Naive thymus-derived CD4-positive, alpha-beta T cell (primary cell): ENCODE measurements at regions not wholly inside any gene's neighbourhood (a gene's known extent, or its start where the extent isn't known, plus 50 kb on each side); places are given as distances from the start of the nearest gene placed in this dataset.
A peak's percentile ranks its signal among the peaks of the same experiment; 100 is the strongest.

ENCODE experiments used
- ATAC-seq: fragments of 150-1000 bp; cut with Tn5 transposase; 2 replicates; pipeline ENCODE4 v1.10.0; 2021; ENCODE audit warnings: mild to moderate bottlenecking, moderate library complexity
- CTCF ChIA-PET: fragments of 350-600 bp; sonication (Branson Sonifier 250); formaldehyde crosslinking; loops from one replicate; lab custom pipeline; 2021; ENCODE audit warnings: antibody characterized with exemption; lab: Charles Lee
- POLR2A ChIA-PET: fragments of 350-600 bp; sonication (Branson Sonifier 250); formaldehyde crosslinking; loops from one replicate; lab custom pipeline; 2021; ENCODE audit warnings: antibody characterized with exemption, inconsistent platforms; lab: Charles Lee
- DNase-seq, 9 donors: peaks; one replicate each; pipeline versions ENCODE4 v3.0.0 to v3.0.0-alpha.2; 2020 to 2022; ENCODE audit warnings: mixed read lengths in 1 of 9
- H3K27ac ChIP-seq: one replicate; pipeline ENCODE4 v1.7.0; 2013; ENCODE audit warnings: mild to moderate bottlenecking, low read depth, low read length, moderate library complexity
- H3K27me3 ChIP-seq, 2 donors: one replicate each; pipeline ENCODE4 v1.7.0; 2013; ENCODE audit warnings: low read length in 2 of 2, mild to moderate bottlenecking in 2 of 2, moderate library complexity in 2 of 2; ENCODE audit not compliant: control insufficient read depth in 2 of 2, insufficient read depth in 2 of 2
- H3K36me3 ChIP-seq, 3 experiments: 1 replicate in 2 of 3; 2 replicates in 1 of 3; pipeline ENCODE4 v1.7.0; 2013; ENCODE audit warnings: low read length in 3 of 3, mild to moderate bottlenecking in 3 of 3, moderate library complexity in 1 of 3; ENCODE audit not compliant: insufficient read depth in 3 of 3, control insufficient read depth in 2 of 3
- H3K4me1 ChIP-seq, 2 donors: one replicate each; pipeline ENCODE4 v1.7.0; 2013; ENCODE audit warnings: low read length in 2 of 2, mild to moderate bottlenecking in 2 of 2, moderate library complexity in 1 of 2; ENCODE audit not compliant: control insufficient read depth in 2 of 2, insufficient read depth in 2 of 2
- H3K4me3 ChIP-seq: 2 replicates; pipeline ENCODE4 v1.7.0; 2013; ENCODE audit warnings: mild to moderate bottlenecking, low read length
- H3K9me3 ChIP-seq, 3 experiments: 1 replicate in 2 of 3; 2 replicates in 1 of 3; pipeline ENCODE4 v1.7.0; 2013; ENCODE audit warnings: low read length in 3 of 3; ENCODE audit not compliant: control insufficient read depth in 2 of 3
- H3K27ac Mint-ChIP-seq, 9 donors: one replicate each; pipeline ENCODE4 v1.8.0; 2020 to 2022; ENCODE audit warnings: mixed read lengths in 9 of 9, mild to moderate bottlenecking in 8 of 9, moderate library complexity in 5 of 9, inconsistent platforms in 2 of 9
- H3K27me3 Mint-ChIP-seq, 5 donors: one replicate each; pipeline ENCODE4 v1.8.0; 2021 to 2022; ENCODE audit warnings: mixed read lengths in 5 of 5, mild to moderate bottlenecking in 1 of 5
- H3K36me3 Mint-ChIP-seq, 5 donors: one replicate each; pipeline ENCODE4 v1.8.0; 2020 to 2022; ENCODE audit warnings: mixed read lengths in 5 of 5, mild to moderate bottlenecking in 3 of 5, inconsistent platforms in 1 of 5
- H3K4me1 Mint-ChIP-seq, 7 donors: one replicate each; pipeline ENCODE4 v1.8.0; 2020 to 2022; ENCODE audit warnings: mixed read lengths in 7 of 7, mild to moderate bottlenecking in 3 of 7, inconsistent platforms in 1 of 7
- H3K4me3 Mint-ChIP-seq, 10 donors: one replicate each; pipeline ENCODE4 v1.8.0; 2020 to 2022; ENCODE audit warnings: mild to moderate bottlenecking in 10 of 10, mixed read lengths in 10 of 10, moderate library complexity in 6 of 10, inconsistent platforms in 2 of 10
- H3K9me3 Mint-ChIP-seq, 11 donors: one replicate each; pipeline ENCODE4 v1.8.0; 2020 to 2022; ENCODE audit warnings: mixed read lengths in 11 of 11, mild to moderate bottlenecking in 4 of 11, inconsistent platforms in 1 of 11, moderate library complexity in 1 of 11
- intact Hi-C, 2 donors: fragments of 100-400 bp; cut with micrococcal nuclease; formaldehyde crosslinking; loops; one replicate each; pipeline ENCODE4 v1.15.1; 2023

- ATAC-seq: peak; percentile 24
- Histone ChIP-seq H3K4me3 (peak overlapping the region; percentile 37), H3K27ac (no peak overlapping the region), H3K27me3 (no peaks in the 10 kb centered on the region), H3K9me3 (no peaks in the 10 kb centered on the region), H3K4me1 (peaks cover 8% of the 10 kb centered on the region in 2 donors), H3K36me3 (no peaks in the 10 kb centered on the region)
- H3K9me3 Mint-ChIP-seq: peaks cover 0 to 2% (median 0%) of the 10 kb centered on the region in 11 donors
- H3K4me3 Mint-ChIP-seq: peak overlapping the region in 6 of 10 donors; percentile 3 to 58 (median 37)
- POLR2A ChIA-PET: no interaction called here
- no peaks in the 10 kb centered on the region for H3K36me3 Mint-ChIP-seq
- CTCF ChIA-PET: no interaction called here
- peaks cover 6 to 20% (median 16%) of the 10 kb centered on the region in 5 donors for H3K27me3 Mint-ChIP-seq
- intact Hi-C loops: no loop called here
- no peak for DNase-seq
- peak overlapping the region in 4 of 9 donors; percentile 15 to 53 (median 16) for H3K27ac Mint-ChIP-seq
- H3K4me1 Mint-ChIP-seq: peaks cover 7 to 19% (median 14%) of the 10 kb centered on the region in 7 donors
Measured at GRCh38 chr10:3554121-3554522, 230.9 kb downstream of the KLF6 start.

GRCh38 chr10:3552281-3552680, 232.7 kb downstream of the KLF6 start:
- Mint-ChIP-seq H3K4me3 (no peak overlapping the region), H3K27me3 (peaks cover 0 to 22% (median 11%) of the 10 kb centered on the region in 5 donors), H3K9me3 (peaks cover 0 to 11% (median 4%) of the 10 kb centered on the region in 11 donors), H3K36me3 (peaks cover 0 to 3% (median 0%) of the 10 kb centered on the region in 5 donors), H3K27ac (no peak overlapping the region), H3K4me1 (peaks cover 7 to 19% (median 14%) of the 10 kb centered on the region in 7 donors)
- H3K27ac ChIP-seq: no peak overlapping the region
- ChIA-PET POLR2A (no interaction called here), CTCF (no interaction called here)
- no peak overlapping the region for H3K4me3 ChIP-seq
- no peaks in the 10 kb centered on the region for H3K9me3 ChIP-seq
- no peaks in the 10 kb centered on the region for H3K27me3 ChIP-seq
- peaks cover 8% of the 10 kb centered on the region in 2 donors for H3K4me1 ChIP-seq
- intact Hi-C loops: no loop called here
- DNase-seq (no peak), ATAC-seq (no peak)
- no peaks in the 10 kb centered on the region for H3K36me3 ChIP-seq

GRCh38 chr10:3551761-3552160, 233.2 kb downstream of the KLF6 start:
- Mint-ChIP-seq H3K4me3 (no peak overlapping the region), H3K36me3 (peaks cover 0 to 3% (median 0%) of the 10 kb centered on the region in 5 donors), H3K27ac (no peak overlapping the region), H3K4me1 (peaks cover 7 to 19% (median 14%) of the 10 kb centered on the region in 7 donors), H3K27me3 (peaks cover 0 to 22% (median 10%) of the 10 kb centered on the region in 5 donors), H3K9me3 (peaks cover 0 to 12% (median 5%) of the 10 kb centered on the region in 11 donors)
- Histone ChIP-seq H3K27ac (no peak overlapping the region), H3K9me3 (no peaks in the 10 kb centered on the region), H3K4me1 (peaks cover 8% of the 10 kb centered on the region in 2 donors), H3K36me3 (no peaks in the 10 kb centered on the region), H3K27me3 (no peaks in the 10 kb centered on the region), H3K4me3 (no peak overlapping the region)
- intact Hi-C loops: no loop called here
- CTCF ChIA-PET: no interaction called here
- POLR2A ChIA-PET: no interaction called here
- DNase-seq (no peak), ATAC-seq (no peak)

GRCh38 chr10:3549118-3549517, 235.9 kb downstream of the KLF6 start:
- POLR2A ChIA-PET: no interaction called here
- intact Hi-C loops: no loop called here
- CTCF ChIA-PET: no interaction called here

GRCh38 chr10:3548702-3549101, 236.3 kb downstream of the KLF6 start:
- ATAC-seq (no peak), DNase-seq (no peak)
- intact Hi-C loops: no loop called here
- Mint-ChIP-seq H3K4me1 (peaks cover 0 to 4% (median 0%) of the 10 kb centered on the region in 7 donors), H3K27ac (no peak overlapping the region), H3K36me3 (peaks cover 0 to 3% (median 0%) of the 10 kb centered on the region in 5 donors), H3K9me3 (peaks cover 0 to 16% (median 6%) of the 10 kb centered on the region in 11 donors), H3K4me3 (no peak overlapping the region), H3K27me3 (peaks cover 0 to 25% (median 6%) of the 10 kb centered on the region in 5 donors)
- ChIA-PET CTCF (no interaction called here), POLR2A (no interaction called here)
- Histone ChIP-seq H3K4me1 (no peaks in the 10 kb centered on the region), H3K36me3 (no peaks in the 10 kb centered on the region), H3K27me3 (no peaks in the 10 kb centered on the region), H3K27ac (no peak overlapping the region), H3K4me3 (no peak overlapping the region), H3K9me3 (no peaks in the 10 kb centered on the region)

More at GRCh38 chr10:3549118-3549517, 235.9 kb downstream of the KLF6 start:
- no peak overlapping the region for H3K27ac ChIP-seq
- H3K4me1 ChIP-seq: peaks cover 2 to 3% of the 10 kb centered on the region in 2 donors
- no peak overlapping the region for H3K4me3 Mint-ChIP-seq
- no peaks in the 10 kb centered on the region for H3K27me3 ChIP-seq
- peaks cover 0 to 3% (median 0%) of the 10 kb centered on the region in 5 donors for H3K36me3 Mint-ChIP-seq
- H3K27ac Mint-ChIP-seq: no peak overlapping the region
- H3K4me1 Mint-ChIP-seq: peaks cover under 1 to 6% (median 2%) of the 10 kb centered on the region in 7 donors
- no peaks in the 10 kb centered on the region for H3K9me3 ChIP-seq
- DNase-seq (no peak), ATAC-seq (no peak)
- H3K9me3 Mint-ChIP-seq: peaks cover 0 to 16% (median 6%) of the 10 kb centered on the region in 11 donors
- peaks cover 0 to 25% (median 6%) of the 10 kb centered on the region in 5 donors for H3K27me3 Mint-ChIP-seq
- H3K4me3 ChIP-seq: no peak overlapping the region
- no peaks in the 10 kb centered on the region for H3K36me3 ChIP-seq

- Mint-ChIP-seq H3K4me3 (no peak overlapping the region), H3K27me3 (peaks cover 0 to 22% (median 6%) of the 10 kb centered on the region in 5 donors), H3K36me3 (peaks cover 0 to 3% (median 0%) of the 10 kb centered on the region in 5 donors), H3K27ac (no peak overlapping the region), H3K4me1 (peaks cover 0 to 3% (median 0%) of the 10 kb centered on the region in 7 donors), H3K9me3 (peaks cover 0 to 16% (median 6%) of the 10 kb centered on the region in 11 donors)
- Histone ChIP-seq H3K27ac (no peak overlapping the region), H3K4me3 (no peak overlapping the region), H3K27me3 (no peaks in the 10 kb centered on the region), H3K9me3 (no peaks in the 10 kb centered on the region), H3K36me3 (no peaks in the 10 kb centered on the region), H3K4me1 (no peaks in the 10 kb centered on the region)
- CTCF ChIA-PET: no interaction called here
- no peak for DNase-seq
- ATAC-seq: no peak
- intact Hi-C loops: no loop called here
- POLR2A ChIA-PET: no interaction called here
Measured at GRCh38 chr10:3548076-3548475, 236.9 kb downstream of the KLF6 start.

GRCh38 chr10:3544561-3544960, 240.4 kb downstream of the KLF6 start:
- peaks cover 0 to 16% (median 6%) of the 10 kb centered on the region in 11 donors for H3K9me3 Mint-ChIP-seq
- peaks cover 0 to 18% (median 4%) of the 10 kb centered on the region in 5 donors for H3K27me3 Mint-ChIP-seq
- no peak for ATAC-seq
- H3K4me3 ChIP-seq: no peak overlapping the region
- ChIA-PET CTCF (no interaction called here), POLR2A (no interaction called here)
- H3K27ac Mint-ChIP-seq: no peak overlapping the region
- no peaks in the 10 kb centered on the region for H3K27me3 ChIP-seq
- peaks cover 0 to 3% (median 0%) of the 10 kb centered on the region in 5 donors for H3K36me3 Mint-ChIP-seq
- H3K4me3 Mint-ChIP-seq: no peak overlapping the region
- no peaks in the 10 kb centered on the region for H3K4me1 ChIP-seq
- no peak overlapping the region for H3K27ac ChIP-seq
- intact Hi-C loops: no loop called here
- no peaks in the 10 kb centered on the region for H3K4me1 Mint-ChIP-seq
- no peak for DNase-seq
- H3K36me3 ChIP-seq: no peaks in the 10 kb centered on the region
- H3K9me3 ChIP-seq: no peaks in the 10 kb centered on the region
